T-helper 1 cell treated with Interleukin-12 subunit alpha and Interleukin-12 subunit beta and Interleukin-4 antibody, amounts not matched to agents 30 μg/mL and 1 μg/mL, for 36 hours (primary cell): ENCODE measurements at regions not wholly inside any gene's neighbourhood (a gene's known extent, or its start where the extent isn't known, plus 50 kb on each side); places are given as distances from the start of the nearest gene placed in this dataset.
"Not testable (repeated sequence)": the region's sequence is repeated elsewhere in the genome, so short reads cannot be mapped to it uniquely, and the experiment has no call there.

Experiments
- H3K27ac Mint-ChIP-seq: one replicate; pipeline ENCODE4 v1.8.0; 2021; ENCODE audit warnings: mild to moderate bottlenecking, mixed read lengths
- H3K27me3 Mint-ChIP-seq: one replicate; pipeline ENCODE4 v1.8.0; 2021; ENCODE audit warnings: low read depth, mixed read lengths
- H3K36me3 Mint-ChIP-seq: one replicate; pipeline ENCODE4 v1.8.0; 2021; ENCODE audit warnings: low read depth, mixed read lengths
- H3K4me1 Mint-ChIP-seq: one replicate; pipeline ENCODE4 v1.8.0; 2021; ENCODE audit warnings: low read depth, mixed read lengths
- H3K4me3 Mint-ChIP-seq: one replicate; pipeline ENCODE4 v1.8.0; 2021; ENCODE audit warnings: mild to moderate bottlenecking, moderate library complexity, mixed read lengths
- H3K9me3 Mint-ChIP-seq: one replicate; pipeline ENCODE4 v1.8.0; 2021; ENCODE audit warnings: mixed read lengths

DNA sequence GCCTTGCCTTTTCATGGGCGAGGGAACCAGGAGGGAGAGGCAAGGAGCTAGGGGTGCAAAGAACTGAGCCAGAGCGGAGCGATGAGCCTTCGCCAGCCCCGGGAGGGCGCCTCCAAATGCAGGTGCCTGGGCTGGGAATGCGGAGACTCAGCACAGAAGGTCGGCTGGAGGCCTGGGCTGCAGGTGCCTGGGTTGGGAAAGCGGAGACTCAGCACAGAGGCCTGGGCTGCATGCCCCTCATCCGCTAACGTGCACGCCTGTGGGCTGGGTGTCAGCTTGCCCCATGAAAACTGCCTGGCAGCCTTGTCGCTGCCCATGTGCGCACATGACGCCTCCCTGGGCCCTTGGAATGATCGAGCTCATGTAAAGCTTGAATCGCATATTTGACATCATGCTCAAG lies 51.8 kb downstream of the POM121L12 start:
- no peak overlapping the region for H3K4me3 Mint-ChIP-seq

DNA sequence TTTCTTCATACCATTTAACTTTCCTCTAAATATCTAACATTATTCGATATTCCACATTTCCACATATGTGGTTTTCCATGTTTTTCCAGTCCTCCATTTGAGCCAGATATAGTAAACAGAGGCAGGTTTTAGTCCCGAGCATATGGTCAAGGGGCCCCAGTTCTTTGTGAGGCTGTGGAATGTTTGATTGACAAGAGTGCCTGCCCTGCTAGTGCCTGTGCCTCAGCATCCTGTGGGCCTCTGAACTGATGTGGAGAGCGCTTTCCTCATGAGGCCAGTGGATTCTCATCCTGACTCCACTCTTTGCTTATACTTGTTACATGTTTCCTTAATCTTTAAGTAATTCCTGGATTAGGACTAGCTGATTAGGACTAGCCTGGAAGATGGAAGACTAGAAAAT lies 58.8 kb downstream of the POM121L12 start:
- no peak overlapping the region for H3K4me3 Mint-ChIP-seq
- H3K4me1 Mint-ChIP-seq, result no peaks in the 10 kb centered on the region
- no peaks in the 10 kb centered on the region for H3K27me3 Mint-ChIP-seq
- no peak overlapping the region for H3K27ac Mint-ChIP-seq
- H3K9me3 Mint-ChIP-seq, result peaks cover 13% of the 10 kb centered on the region
- no peaks in the 10 kb centered on the region for H3K36me3 Mint-ChIP-seq

More for the DNA sequence above, 51.8 kb downstream of the POM121L12 start:
- Mint-ChIP-seq H3K9me3 (peaks cover 34% of the 10 kb centered on the region), H3K27ac (no peak overlapping the region), H3K4me1 (no peaks in the 10 kb centered on the region), H3K36me3 (no peaks in the 10 kb centered on the region), H3K27me3 (no peaks in the 10 kb centered on the region)

DNA sequence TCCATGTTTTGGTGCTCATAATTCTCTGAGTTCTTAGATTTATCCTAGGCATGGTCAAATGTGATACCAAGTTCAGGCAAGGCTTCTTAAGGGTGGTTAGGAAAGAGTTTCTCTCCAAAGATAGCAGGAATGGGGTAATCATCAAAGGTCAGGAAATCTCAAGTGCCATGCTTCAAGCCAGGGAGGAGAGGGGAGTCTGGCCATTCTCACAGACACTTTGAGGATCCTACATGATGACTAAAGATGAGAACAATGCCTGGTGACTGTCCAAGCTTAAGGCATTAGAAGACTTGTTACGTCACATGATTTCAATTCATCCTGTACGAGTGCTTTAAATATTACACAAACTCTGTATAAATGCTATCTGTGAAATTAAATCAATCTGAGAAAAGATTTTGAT lies 59.4 kb downstream of the POM121L12 start:
- Mint-ChIP-seq H3K4me1 (no peaks in the 10 kb centered on the region), H3K27me3 (no peaks in the 10 kb centered on the region)

DNA sequence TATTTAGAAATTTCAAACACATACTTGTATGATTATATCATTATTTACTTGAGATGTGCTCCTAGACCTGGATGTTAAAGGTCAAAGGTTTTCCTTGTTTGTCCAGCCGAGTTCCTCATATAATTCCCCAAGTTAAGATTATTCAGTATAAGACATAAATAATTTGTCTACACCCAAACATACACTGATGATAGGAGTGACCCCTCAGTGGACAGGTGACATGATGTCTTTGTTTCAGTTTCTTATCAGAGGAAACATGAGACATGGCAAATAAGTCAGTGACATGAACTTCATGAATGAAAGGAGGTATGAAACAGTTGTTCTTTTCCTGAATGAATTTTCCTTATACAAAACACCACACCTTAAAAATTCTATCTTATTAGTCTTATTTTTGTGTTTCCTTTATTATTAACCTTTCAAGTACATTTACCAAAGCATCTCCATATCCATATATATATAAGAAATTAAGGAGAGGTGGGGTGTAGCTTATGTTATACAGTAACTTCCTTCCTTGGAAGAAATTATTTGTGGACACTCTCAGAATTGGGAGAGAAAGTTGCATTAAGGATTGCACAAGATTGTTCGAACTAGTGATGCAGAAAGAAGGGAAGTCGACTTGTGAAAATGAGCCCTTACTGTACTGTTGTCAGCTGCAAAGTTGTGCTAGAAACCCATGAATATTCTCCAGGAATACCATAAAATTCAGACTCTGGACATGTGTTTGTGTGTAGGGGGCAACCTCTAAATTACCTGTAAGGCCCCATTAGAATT lies 60.5 kb downstream of the POM121L12 start:
- no peaks in the 10 kb centered on the region for H3K27me3 Mint-ChIP-seq
- peaks cover 16% of the 10 kb centered on the region for H3K9me3 Mint-ChIP-seq
- H3K4me3 Mint-ChIP-seq, result no peak overlapping the region
- H3K27ac Mint-ChIP-seq, result no peak overlapping the region
- no peaks in the 10 kb centered on the region for H3K4me1 Mint-ChIP-seq
- H3K36me3 Mint-ChIP-seq, result no peaks in the 10 kb centered on the region

More for the DNA sequence above, 59.4 kb downstream of the POM121L12 start:
- H3K36me3 Mint-ChIP-seq, result no peaks in the 10 kb centered on the region
- H3K27ac Mint-ChIP-seq, result no peak overlapping the region
- H3K4me3 Mint-ChIP-seq, result no peak overlapping the region
- peaks cover 10% of the 10 kb centered on the region for H3K9me3 Mint-ChIP-seq

DNA sequence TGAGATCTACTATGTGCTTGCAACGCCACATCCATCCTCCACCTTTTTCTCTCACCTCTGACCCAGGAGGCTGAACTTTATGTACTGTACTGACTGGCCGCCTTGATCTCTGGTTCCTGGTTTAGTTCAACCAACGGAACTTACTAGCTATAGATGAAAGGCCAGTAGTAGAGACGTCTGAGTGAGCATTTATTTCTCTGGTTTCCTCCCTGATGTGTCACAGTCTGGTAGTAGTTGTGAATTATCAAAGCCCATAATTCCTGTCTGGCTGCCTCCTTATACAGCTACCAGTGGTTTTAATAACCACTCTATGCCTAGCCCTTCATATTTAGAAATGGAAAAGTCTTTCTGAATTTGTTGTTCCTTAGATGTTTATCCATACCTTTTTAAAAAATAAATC lies 64.7 kb downstream of the POM121L12 start:
- no peaks in the 10 kb centered on the region for H3K36me3 Mint-ChIP-seq
- no peaks in the 10 kb centered on the region for H3K27me3 Mint-ChIP-seq
- H3K4me3 Mint-ChIP-seq, result no peak overlapping the region
- H3K27ac Mint-ChIP-seq, result no peak overlapping the region
- H3K4me1 Mint-ChIP-seq, result no peaks in the 10 kb centered on the region
- H3K9me3 Mint-ChIP-seq, result peaks cover 26% of the 10 kb centered on the region

DNA sequence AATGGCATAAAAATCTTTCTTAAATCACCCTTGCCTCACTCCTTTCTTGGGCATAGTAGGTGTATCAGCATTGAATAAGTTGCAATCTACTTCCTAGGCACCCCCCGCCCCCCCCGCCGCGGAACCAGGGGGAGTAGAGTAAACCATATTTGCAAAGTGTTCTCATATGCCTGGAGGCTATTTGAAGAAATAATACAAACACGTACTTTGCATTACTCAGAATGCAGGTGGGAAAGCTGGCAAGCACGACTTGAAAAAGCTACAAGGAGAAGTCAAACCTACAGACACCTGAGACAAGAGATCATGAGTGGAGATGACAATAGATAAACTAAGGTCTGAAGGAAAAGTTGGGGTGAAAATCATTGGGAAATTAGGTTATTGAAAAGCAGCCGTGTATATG lies 65.6 kb downstream of the POM121L12 start:
- no peaks in the 10 kb centered on the region for H3K36me3 Mint-ChIP-seq
- H3K27ac Mint-ChIP-seq, result no peak overlapping the region
- no peaks in the 10 kb centered on the region for H3K27me3 Mint-ChIP-seq
- no peak overlapping the region for H3K4me3 Mint-ChIP-seq
- H3K4me1 Mint-ChIP-seq, result no peaks in the 10 kb centered on the region
- peaks cover 26% of the 10 kb centered on the region for H3K9me3 Mint-ChIP-seq

DNA sequence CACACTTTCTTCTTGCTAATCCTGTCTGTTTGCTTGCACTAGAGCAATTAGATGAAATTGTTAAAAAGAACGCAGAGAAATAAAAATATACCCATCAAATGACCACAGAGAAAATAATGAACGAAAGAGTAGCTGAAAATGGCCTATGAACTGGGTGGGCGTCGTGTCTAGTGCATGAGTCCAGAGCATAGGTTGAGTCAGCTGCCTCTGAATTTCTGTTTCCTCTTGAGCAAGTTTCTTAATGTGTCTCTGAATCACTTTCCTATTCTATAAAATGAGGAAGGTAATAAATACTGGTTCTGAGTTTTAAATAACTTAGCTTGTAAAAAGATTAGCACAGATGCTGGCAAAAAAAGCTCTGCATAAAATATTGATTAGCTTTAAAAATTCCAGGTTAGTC lies 75.0 kb downstream of the POM121L12 start:
- Mint-ChIP-seq H3K36me3 (no peaks in the 10 kb centered on the region), H3K4me1 (no peaks in the 10 kb centered on the region), H3K9me3 (peaks cover 14% of the 10 kb centered on the region), H3K27me3 (no peaks in the 10 kb centered on the region), H3K4me3 (no peak overlapping the region), H3K27ac (no peak overlapping the region)

DNA sequence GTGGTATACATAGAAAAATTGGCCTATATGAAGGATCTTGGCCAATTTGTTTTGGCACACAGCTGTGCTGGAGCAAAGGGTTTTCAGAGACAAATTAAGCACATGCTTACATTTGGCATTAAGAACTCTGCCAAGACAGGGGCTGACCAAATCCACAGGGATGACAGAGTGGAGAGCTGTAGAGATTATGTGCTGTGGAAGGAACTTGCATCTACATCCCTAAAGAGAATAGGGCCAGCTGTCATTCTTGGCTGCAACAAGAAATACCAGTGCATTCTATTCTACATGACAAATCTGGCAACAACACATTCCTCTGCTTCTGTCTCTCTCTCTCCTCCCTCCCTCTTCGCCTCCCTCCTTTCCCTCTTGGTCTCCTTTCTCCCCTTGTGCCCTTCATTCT lies 75.6 kb downstream of the POM121L12 start:
- no peaks in the 10 kb centered on the region for H3K27me3 Mint-ChIP-seq
- no peaks in the 10 kb centered on the region for H3K36me3 Mint-ChIP-seq
- H3K4me3 Mint-ChIP-seq, result no peak overlapping the region
- no peak overlapping the region for H3K27ac Mint-ChIP-seq
- no peaks in the 10 kb centered on the region for H3K4me1 Mint-ChIP-seq
- peaks cover 14% of the 10 kb centered on the region for H3K9me3 Mint-ChIP-seq

DNA sequence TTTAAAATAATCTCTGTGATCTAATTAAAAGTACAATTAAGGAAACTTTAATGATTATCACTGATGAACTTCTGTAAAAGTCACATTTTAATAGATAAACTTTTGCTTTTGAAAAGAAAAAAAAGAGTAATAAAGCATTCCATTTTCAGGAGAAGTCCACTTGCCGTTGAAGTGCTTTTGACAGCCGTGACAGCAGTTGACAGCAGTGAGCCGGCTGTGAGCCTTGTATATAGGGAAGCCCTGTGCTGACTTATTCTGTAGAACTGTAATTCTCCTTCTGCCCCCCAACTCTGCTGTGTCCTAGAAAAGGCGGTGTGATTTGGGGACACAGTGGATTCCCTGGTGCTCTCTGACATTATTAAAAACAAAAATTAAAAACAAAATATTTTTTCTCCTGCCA lies 78.0 kb downstream of the POM121L12 start:
- Mint-ChIP-seq H3K36me3 (no peaks in the 10 kb centered on the region), H3K9me3 (peaks cover 25% of the 10 kb centered on the region), H3K4me3 (no peak overlapping the region), H3K27me3 (no peaks in the 10 kb centered on the region), H3K4me1 (no peaks in the 10 kb centered on the region), H3K27ac (no peak overlapping the region)

DNA sequence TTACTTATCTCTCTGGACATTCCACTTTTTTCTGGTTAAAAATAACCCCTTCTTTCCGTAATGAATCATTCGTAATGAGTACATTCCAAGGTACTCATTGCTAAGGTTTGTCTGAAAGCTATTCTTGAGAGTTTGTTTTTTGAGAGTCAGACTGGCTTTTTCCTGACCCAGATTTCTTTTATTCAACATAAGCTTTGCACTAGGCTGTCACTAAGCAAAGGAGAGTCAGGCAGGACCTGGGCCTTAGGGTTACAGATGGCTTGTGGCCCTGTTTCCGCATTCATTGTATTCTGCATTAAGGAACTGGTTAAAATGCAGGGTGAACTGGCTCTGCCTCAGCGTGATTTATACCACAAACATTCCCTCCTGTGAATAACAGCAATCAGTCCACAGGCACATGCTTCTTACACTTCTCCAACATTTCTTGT lies 84.1 kb downstream of the POM121L12 start:
- Mint-ChIP-seq H3K4me3 (no peak overlapping the region), H3K36me3 (no peaks in the 10 kb centered on the region), H3K4me1 (no peaks in the 10 kb centered on the region), H3K27ac (no peak overlapping the region), H3K27me3 (no peaks in the 10 kb centered on the region), H3K9me3 (peaks cover 25% of the 10 kb centered on the region)

DNA sequence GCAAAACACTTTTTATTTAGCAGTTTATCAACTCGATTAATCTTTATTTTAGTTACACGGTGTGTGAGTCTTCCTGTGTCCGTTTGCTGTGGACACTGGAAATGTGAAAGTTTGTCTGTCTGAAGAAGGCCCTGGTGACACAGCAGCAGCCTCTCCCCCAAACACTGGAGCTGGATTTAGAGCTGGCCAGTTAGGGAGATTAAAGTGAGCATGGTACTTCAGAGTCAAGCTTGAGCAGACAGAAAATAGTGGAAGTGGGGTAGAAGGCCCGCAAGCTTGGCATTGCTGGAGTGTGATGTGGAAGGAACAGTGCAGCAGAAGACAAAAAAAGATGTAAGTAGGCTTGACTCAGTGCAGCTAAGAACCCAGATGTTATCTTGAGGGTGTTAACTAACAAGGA lies 85.9 kb downstream of the POM121L12 start:
- Mint-ChIP-seq H3K9me3 (peaks cover 24% of the 10 kb centered on the region), H3K27me3 (no peaks in the 10 kb centered on the region), H3K36me3 (no peaks in the 10 kb centered on the region), H3K4me1 (no peaks in the 10 kb centered on the region), H3K4me3 (no peak overlapping the region), H3K27ac (no peak overlapping the region)

DNA sequence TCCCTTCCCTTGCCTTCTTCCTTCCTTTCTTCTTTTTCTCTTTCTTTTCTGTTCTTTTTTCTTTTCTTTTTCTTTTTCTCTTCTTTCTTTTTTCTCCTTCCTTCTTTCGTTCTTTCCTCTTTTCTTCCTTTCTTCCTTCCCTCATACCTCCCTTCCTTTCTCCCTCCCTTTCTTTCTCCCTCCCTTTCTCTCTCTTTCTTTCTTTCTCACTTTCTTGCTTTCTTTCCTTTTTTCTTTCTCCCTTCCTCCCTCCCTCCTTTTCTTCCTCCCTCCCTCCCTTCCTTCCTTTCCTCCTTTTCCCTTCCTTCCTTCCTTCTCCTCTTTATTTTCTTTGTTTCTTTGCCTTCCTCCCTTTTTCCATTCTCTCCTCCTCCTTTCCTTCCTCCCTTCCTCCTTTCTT lies 96.3 kb downstream of the POM121L12 start:
- Mint-ChIP-seq H3K9me3 (peaks cover 26% of the 10 kb centered on the region), H3K4me3 (no peak overlapping the region), H3K36me3 (no peaks in the 10 kb centered on the region), H3K27ac (no peak overlapping the region), H3K27me3 (no peaks in the 10 kb centered on the region), H3K4me1 (no peaks in the 10 kb centered on the region)

DNA sequence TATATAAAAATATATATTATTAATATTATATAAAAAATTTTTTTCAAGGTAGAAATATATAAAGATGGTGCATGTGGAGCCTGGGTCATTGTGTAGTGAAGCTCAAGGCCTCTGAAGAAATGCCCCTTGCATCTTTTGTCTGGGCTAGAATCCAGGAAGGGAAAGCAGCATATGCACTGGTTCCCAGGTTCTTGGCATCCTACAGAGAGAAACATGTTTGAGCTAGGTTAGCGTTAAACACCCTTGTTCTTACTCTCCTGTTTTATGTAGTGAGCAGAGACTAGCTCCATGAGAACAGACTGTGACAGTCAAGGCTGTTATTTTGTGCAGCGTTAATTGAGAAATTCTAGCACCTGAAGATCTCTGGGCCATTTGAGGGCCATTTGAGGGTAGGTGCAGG lies 116.1 kb downstream of the POM121L12 start:
- no peak overlapping the region for H3K27ac Mint-ChIP-seq
- H3K4me3 Mint-ChIP-seq, result no peak overlapping the region
- H3K9me3 Mint-ChIP-seq, result peaks cover 23% of the 10 kb centered on the region
- no peaks in the 10 kb centered on the region for H3K27me3 Mint-ChIP-seq
- H3K4me1 Mint-ChIP-seq, result no peaks in the 10 kb centered on the region
- H3K36me3 Mint-ChIP-seq, result no peaks in the 10 kb centered on the region

DNA sequence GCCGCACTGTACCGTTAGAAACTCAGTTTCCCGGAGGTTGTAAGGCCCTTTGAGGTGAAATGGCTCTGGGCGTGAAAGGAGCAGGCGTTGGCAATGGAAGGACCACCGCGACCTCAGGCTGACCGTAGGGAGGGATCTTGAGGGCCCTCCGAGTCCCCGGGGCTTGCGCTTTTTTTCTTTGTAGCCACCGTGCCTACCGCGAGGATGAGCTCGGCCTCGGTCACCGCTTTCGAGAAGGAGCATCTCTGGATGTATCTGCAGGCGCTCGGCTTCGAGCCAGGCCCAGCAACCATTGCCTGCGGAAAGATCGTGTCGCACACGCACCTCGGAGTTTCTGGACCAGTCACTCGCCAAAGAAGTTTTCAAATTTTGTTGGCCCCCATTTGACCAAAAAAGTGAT lies 151.8 kb downstream of the POM121L12 start:
- peaks cover 32% of the 10 kb centered on the region for H3K9me3 Mint-ChIP-seq
- not testable (repeated sequence) for H3K4me1 Mint-ChIP-seq, H3K27ac Mint-ChIP-seq

DNA sequence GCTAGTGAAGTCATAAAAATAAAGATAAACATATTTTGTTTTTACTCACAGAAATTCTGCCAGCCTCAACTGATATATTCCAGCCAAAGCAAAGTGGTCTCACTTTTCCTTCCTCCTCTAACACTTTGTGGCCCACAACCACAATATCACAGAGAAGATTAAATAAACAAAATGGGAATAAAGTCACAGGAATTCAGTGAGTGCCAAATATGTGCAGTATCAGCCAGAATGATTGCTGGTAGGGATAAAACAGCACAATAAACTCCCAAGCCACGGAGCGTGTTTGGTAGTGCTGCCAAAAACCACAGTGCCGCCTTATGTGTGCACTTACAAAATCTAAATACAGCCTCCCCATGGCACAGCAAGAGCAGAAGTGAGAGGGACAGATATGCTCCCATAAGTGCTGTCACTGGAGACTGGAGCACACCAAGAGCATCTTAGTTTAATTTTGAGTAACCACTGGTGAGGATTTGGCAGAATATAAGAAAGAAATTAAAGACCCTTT lies 155.8 kb downstream of the POM121L12 start:
- no peaks in the 10 kb centered on the region for H3K27me3 Mint-ChIP-seq
- H3K36me3 Mint-ChIP-seq, result no peaks in the 10 kb centered on the region
- H3K4me3 Mint-ChIP-seq, result no peak overlapping the region
- H3K4me1 Mint-ChIP-seq, result no peaks in the 10 kb centered on the region
- H3K27ac Mint-ChIP-seq, result no peak overlapping the region
- H3K9me3 Mint-ChIP-seq, result peaks cover 33% of the 10 kb centered on the region

More for the DNA sequence above, 151.8 kb downstream of the POM121L12 start:
- H3K27me3 Mint-ChIP-seq, H3K4me3 Mint-ChIP-seq, H3K36me3 Mint-ChIP-seq: not testable (repeated sequence)
